PC-9 (cell line): ENCODE measurements at regions not wholly inside any gene's neighbourhood (a gene's known extent, or its start where the extent isn't known, plus 50 kb on each side); places are given as distances from the start of the nearest gene placed in this dataset.

ENCODE experiments used
- EZH2 ChIP-seq: fragments of 200-600 bp; sonication (generic); IDR thresholded peaks from 2 replicates; pipeline ENCODE4 v1.8.0; 2017; ENCODE audit warnings: antibody characterized with exemption, low read depth
- TF ChIP-seq, protein P1 (sequence below): fragments of 200-600 bp; sonication (generic); conservative IDR thresholded peaks from 2 replicates; pipeline ENCODE4 v1.6.1; 2017; ENCODE audit warnings: mixed run types, antibody characterized with exemption, mild to moderate bottlenecking, moderate library complexity

DNA sequence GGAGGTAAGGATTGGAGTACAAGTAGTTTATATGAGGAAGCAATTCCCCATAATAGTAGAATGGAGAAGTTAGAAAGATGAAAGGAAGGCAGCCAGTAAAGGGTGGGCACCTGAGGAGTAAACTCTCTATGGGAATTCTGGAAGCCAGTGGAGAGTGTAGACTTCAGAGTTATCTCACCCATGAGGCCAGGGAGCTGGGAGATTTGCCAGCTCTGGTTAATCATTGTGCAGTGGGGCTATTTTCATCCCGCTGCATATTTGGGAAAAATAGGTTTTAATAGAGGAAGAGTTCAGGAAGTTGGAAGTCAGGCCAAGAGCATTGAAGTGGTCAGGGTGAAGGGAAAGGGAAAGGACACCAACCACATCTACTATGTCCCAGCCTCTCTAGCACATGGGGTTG lies 242.3 kb upstream of the BRINP1 start:
- TF ChIP-seq, protein P1, sequence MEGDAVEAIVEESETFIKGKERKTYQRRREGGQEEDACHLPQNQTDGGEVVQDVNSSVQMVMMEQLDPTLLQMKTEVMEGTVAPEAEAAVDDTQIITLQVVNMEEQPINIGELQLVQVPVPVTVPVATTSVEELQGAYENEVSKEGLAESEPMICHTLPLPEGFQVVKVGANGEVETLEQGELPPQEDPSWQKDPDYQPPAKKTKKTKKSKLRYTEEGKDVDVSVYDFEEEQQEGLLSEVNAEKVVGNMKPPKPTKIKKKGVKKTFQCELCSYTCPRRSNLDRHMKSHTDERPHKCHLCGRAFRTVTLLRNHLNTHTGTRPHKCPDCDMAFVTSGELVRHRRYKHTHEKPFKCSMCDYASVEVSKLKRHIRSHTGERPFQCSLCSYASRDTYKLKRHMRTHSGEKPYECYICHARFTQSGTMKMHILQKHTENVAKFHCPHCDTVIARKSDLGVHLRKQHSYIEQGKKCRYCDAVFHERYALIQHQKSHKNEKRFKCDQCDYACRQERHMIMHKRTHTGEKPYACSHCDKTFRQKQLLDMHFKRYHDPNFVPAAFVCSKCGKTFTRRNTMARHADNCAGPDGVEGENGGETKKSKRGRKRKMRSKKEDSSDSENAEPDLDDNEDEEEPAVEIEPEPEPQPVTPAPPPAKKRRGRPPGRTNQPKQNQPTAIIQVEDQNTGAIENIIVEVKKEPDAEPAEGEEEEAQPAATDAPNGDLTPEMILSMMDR, result no peak
- no peak for TF ChIP-seq EZH2
